ENCODE measurements at regions not wholly inside any gene's neighbourhood (a gene's known extent, or its start where the extent isn't known, plus 50 kb on each side); places are given as distances from the start of the nearest gene placed in this dataset.

DNA sequence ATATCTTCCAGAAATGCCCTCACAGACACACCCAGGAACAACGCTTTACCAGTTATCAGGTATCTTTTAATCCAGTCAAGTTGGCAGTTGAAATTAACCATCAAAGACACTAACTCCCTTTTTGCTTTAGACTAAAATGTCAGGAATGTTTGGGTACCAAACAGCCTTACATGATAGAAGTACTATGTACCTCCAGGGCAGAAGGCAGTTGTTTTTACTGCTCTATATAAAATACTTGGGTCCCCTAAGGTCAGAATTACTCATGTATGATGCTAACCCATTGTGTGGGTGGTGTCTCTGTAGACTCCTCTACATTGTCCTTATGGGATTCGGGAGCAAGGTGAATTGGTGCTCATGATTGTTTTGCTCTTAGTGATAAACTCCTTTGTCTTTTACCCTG lies 492.5 kb upstream of the FLRT2 start:
- DNase-seq (ENCODE audit: extremely low spot score), result no peak
- ChIA-PET CTCF (no interaction called here), POLR2A (no interaction called here)
- no peak for TF ChIP-seq ARNT (IDR thresholded peaks at IDR 0.05)

DNA sequence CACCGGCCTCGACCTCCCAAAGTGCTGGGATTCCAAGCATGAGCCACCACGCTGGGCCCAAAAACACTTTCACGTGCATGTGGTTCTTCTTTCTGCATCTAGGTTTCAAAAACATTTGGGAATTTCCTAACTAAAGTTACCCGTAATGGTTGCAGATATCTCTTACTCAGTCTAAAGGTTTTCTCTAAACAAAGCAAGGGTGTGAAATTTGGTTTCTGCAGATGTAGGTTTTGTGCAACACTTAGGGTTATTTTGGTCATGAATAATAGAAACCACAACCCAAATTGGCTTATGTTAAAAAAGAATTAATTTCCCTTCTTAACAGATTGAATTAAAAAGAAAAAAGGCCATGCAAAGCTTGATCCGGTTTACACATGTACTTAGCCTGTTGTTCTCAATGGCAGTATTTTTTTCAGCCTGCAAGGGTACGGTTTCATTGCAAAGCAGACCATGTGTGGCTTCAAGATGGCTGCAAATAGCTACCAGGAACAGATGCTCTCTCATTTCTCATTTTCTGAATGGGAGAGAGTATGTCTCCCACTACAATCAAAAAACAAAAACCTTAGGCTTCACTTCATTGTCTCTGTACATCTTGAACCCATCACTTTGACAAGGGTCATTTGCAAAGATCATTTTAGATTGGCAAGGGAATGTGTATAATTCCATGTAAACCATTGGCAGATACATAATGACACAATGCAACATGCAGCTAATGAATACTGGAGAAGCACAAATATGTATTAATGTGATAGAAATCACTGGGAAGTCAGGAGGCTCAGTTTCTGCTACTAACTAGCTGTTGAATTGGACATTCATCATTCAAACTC lies 491.2 kb upstream of the FLRT2 start:
- DNase-seq (ENCODE audit: extremely low spot score), result no peak
- TF ChIP-seq TARDBP (IDR thresholded peaks at IDR 0.05) (no peak), ZNF384 (IDR thresholded peaks at IDR 0.05) (no peak), BHLHE40 (IDR thresholded peaks at IDR 0.05; ENCODE audit: borderline replicate concordance) (no peak), L3MBTL2 (conservative IDR thresholded peaks at IDR 0.05) (no peak), SUZ12 (IDR thresholded peaks at IDR 0.05) (no peak), NFRKB (IDR thresholded peaks at IDR 0.05) (no peak), FOXK2 (IDR thresholded peaks at IDR 0.05) (no peak), LEF1 (IDR thresholded peaks at IDR 0.05; ENCODE audit: borderline replicate concordance) (no peak), SP1 (IDR thresholded peaks at IDR 0.05) (no peak), ARNT (IDR thresholded peaks at IDR 0.05) (no peak), FOXM1 (IDR thresholded peaks at IDR 0.05; ENCODE audit: borderline replicate concordance) (no peak), ELF4 (IDR thresholded peaks at IDR 0.05) (no peak)
- TF ChIP-seq, protein P1, sequence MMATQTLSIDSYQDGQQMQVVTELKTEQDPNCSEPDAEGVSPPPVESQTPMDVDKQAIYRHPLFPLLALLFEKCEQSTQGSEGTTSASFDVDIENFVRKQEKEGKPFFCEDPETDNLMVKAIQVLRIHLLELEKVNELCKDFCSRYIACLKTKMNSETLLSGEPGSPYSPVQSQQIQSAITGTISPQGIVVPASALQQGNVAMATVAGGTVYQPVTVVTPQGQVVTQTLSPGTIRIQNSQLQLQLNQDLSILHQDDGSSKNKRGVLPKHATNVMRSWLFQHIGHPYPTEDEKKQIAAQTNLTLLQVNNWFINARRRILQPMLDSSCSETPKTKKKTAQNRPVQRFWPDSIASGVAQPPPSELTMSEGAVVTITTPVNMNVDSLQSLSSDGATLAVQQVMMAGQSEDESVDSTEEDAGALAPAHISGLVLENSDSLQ (IDR thresholded peaks at IDR 0.05), result no peak
- POLR2A ChIA-PET, result no interaction called here
- CTCF ChIA-PET, result no interaction called here

DNA sequence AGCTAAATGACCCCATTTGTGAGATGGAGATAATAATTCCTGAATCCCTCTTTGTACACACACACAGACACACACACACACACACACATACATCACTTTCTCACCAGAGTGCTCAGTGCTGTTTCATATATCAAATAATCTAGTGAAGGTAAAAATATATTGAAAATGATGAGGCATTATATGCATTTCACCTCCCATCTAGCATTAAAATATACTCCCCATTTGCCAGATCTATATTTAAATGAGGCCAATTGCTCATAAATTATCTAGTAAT lies 490.7 kb upstream of the FLRT2 start:
- no peak for TF ChIP-seq NFRKB (IDR thresholded peaks at IDR 0.05)
- no peak for TF ChIP-seq ELF4 (IDR thresholded peaks at IDR 0.05)
- no peak for TF ChIP-seq ZNF384 (IDR thresholded peaks at IDR 0.05)
- TF ChIP-seq HDGF (IDR thresholded peaks at IDR 0.05; ENCODE audit: borderline replicate concordance), result no peak
- no peak for TF ChIP-seq SUZ12 (IDR thresholded peaks at IDR 0.05)
- POLR2A ChIA-PET, result no interaction called here
- CTCF ChIA-PET, result no interaction called here
- DNase-seq (ENCODE audit: extremely low spot score), result no peak

DNA sequence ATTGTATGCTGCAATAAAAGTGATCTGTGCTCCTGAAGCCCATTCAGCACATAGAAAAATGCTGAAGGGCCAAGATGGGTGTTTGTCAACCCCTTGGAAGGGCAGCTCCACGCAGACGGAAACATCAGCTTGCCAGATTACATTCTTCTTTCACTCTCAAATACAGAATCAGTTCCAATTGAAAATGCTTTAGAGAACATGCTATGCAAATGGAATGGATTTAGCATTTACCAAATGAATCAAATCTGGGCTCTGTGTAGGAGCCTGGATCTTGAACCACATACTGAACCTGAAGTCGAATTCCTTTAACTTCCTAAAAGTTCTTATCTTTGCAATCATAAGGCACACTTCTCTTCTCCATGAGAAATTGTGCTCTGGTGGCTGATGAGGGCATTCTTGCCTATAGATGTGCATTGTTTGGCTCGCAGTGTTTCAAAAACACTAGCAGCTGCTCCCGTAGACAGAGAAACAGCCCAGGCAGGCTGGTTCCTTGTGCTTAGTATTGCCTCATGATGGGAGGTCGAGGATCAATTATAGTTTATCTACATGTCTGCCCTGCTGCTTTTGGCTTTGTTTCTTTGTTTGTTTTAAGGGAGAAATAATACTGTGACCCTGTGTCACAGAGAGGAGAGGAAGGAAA lies 489.8 kb upstream of the FLRT2 start:
- ChIA-PET CTCF (no interaction called here), POLR2A (no interaction called here)
- TF ChIP-seq, protein P1 (IDR thresholded peaks at IDR 0.05), result no peak
- no peak for TF ChIP-seq LEF1 (IDR thresholded peaks at IDR 0.05; ENCODE audit: borderline replicate concordance)
- no peak for TF ChIP-seq CTBP1 (IDR thresholded peaks at IDR 0.05; ENCODE audit: borderline replicate concordance)
- no peak for TF ChIP-seq L3MBTL2 (conservative IDR thresholded peaks at IDR 0.05)
- no peak for TF ChIP-seq SUZ12 (IDR thresholded peaks at IDR 0.05)
- no peak for TF ChIP-seq FOXA1 (IDR thresholded peaks at IDR 0.05)
- TF ChIP-seq ZNF384 (IDR thresholded peaks at IDR 0.05), result no peak
- TF ChIP-seq FOXK2 (IDR thresholded peaks at IDR 0.05), result no peak
- TF ChIP-seq BHLHE40 (IDR thresholded peaks at IDR 0.05; ENCODE audit: borderline replicate concordance), result no peak
- TF ChIP-seq SP1 (IDR thresholded peaks at IDR 0.05), result no peak
- TF ChIP-seq NFRKB (IDR thresholded peaks at IDR 0.05), result no peak
- no peak for TF ChIP-seq TARDBP (IDR thresholded peaks at IDR 0.05)
- TF ChIP-seq HDGF (IDR thresholded peaks at IDR 0.05; ENCODE audit: borderline replicate concordance), result no peak
- no peak for TF ChIP-seq ELF4 (IDR thresholded peaks at IDR 0.05)
- TF ChIP-seq FOXM1 (IDR thresholded peaks at IDR 0.05; ENCODE audit: borderline replicate concordance), result no peak
- no peak for DNase-seq (ENCODE audit: extremely low spot score)

DNA sequence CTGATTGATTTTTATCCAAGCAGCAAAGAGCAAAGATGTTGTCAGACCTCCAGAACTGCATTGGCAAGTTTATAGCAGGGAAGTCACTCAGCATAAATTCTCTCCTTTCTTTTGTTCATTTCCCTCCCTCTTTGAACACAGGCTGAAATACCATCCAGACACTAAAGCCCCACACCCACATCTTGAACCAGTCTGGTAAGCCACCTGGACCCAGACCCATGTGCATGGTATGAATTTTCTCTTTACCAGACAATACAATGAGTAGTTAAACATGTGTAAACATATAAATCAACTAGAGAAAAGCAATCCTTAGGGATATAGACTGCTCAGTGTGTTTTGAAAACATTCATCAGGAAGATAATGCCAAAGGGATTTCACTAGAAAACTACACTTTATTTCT lies 488.3 kb upstream of the FLRT2 start:
- TF ChIP-seq CTBP1 (IDR thresholded peaks at IDR 0.05; ENCODE audit: borderline replicate concordance) (no peak), NFRKB (IDR thresholded peaks at IDR 0.05) (no peak), L3MBTL2 (conservative IDR thresholded peaks at IDR 0.05) (no peak), FOXA1 (IDR thresholded peaks at IDR 0.05) (no peak), SUZ12 (IDR thresholded peaks at IDR 0.05) (no peak), ZNF384 (IDR thresholded peaks at IDR 0.05) (no peak), SP1 (IDR thresholded peaks at IDR 0.05) (no peak), ELF4 (IDR thresholded peaks at IDR 0.05) (no peak), LEF1 (IDR thresholded peaks at IDR 0.05; ENCODE audit: borderline replicate concordance) (no peak), HDGF (IDR thresholded peaks at IDR 0.05; ENCODE audit: borderline replicate concordance) (no peak), FOXM1 (IDR thresholded peaks at IDR 0.05; ENCODE audit: borderline replicate concordance) (no peak), TARDBP (IDR thresholded peaks at IDR 0.05) (no peak)
- TF ChIP-seq, protein P1 (IDR thresholded peaks at IDR 0.05), result no peak
- CTCF ChIA-PET, result no interaction called here
- POLR2A ChIA-PET, result no interaction called here
- DNase-seq (ENCODE audit: extremely low spot score), result no peak

DNA sequence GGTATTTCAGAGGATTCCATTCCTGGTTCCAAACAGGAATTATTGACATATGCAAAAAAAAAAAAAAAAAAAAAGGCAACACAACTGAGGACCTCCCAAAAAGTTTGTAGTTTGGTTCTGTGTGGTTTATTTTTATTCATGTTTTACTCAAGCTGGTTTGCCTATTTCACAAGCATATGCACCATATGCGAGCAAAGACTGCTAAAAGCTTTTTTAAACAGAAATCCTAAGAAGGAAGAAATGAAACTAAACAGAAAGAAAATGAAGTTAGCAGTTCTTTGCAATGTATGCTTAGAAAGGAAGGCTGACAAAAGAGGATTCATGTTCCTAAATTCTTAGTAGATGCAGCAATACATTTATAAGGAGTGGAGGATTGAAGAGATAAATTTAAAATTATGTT lies 487.6 kb upstream of the FLRT2 start:
- CTCF ChIA-PET, result no interaction called here
- DNase-seq (ENCODE audit: extremely low spot score), result no peak
- TF ChIP-seq FOXM1 (IDR thresholded peaks at IDR 0.05; ENCODE audit: borderline replicate concordance) (no peak), HDGF (IDR thresholded peaks at IDR 0.05; ENCODE audit: borderline replicate concordance) (no peak), SUZ12 (IDR thresholded peaks at IDR 0.05) (no peak), FOXA1 (IDR thresholded peaks at IDR 0.05) (no peak), TARDBP (IDR thresholded peaks at IDR 0.05) (no peak)
- TF ChIP-seq, protein P1 (IDR thresholded peaks at IDR 0.05), result no peak
- POLR2A ChIA-PET, result no interaction called here
